OCI-LY3 (cell line): ENCODE measurements at regions not wholly inside any gene's neighbourhood (a gene's known extent, or its start where the extent isn't known, plus 50 kb on each side); places are given as distances from the start of the nearest gene placed in this dataset.

Experiments
- CTCF ChIP-seq: fragments of 200-600, 300-600 bp; sonication (generic); IDR thresholded peaks from 2 replicates; pipeline ENCODE4 v1.5.1; 2014; ENCODE audit warnings: antibody characterized with exemption, low read length, low read depth
- EZH2phosphoT487 ChIP-seq: fragments of 200-600 bp; shearing (Covaris generic); IDR thresholded peaks from 2 replicates; pipeline ENCODE4 v1.6.1; 2018; ENCODE audit warnings: antibody characterized with exemption, mixed run types, low read depth

- TF ChIP-seq CTCF: no peak
- no peak for TF ChIP-seq EZH2phosphoT487
These were observed 152.4 kb upstream of the SPIN4 start for GRCh38 chrX:63503541-63503940.
